Lower leg skin (tissue), 3 donors: ENCODE measurements at regions not wholly inside any gene's neighbourhood (a gene's known extent, or its start where the extent isn't known, plus 50 kb on each side); places are given as distances from the start of the nearest gene placed in this dataset.

ENCODE experiments used
- POLR2A ChIP-seq, 2 donors: fragments of 450-650 bp; IDR thresholded peaks; one replicate each; pipeline ENCODE4 v1.6.1; 2016 to 2017; ENCODE audit warnings: antibody characterized with exemption in 2 of 2, mild to moderate bottlenecking in 1 of 2, moderate library complexity in 1 of 2
- TF ChIP-seq, protein P1 (sequence below), 3 donors: fragments of 450-650 bp; IDR thresholded peaks; one replicate each; pipeline ENCODE4 v1.5.1; 2016; ENCODE audit warnings: antibody characterized with exemption in 3 of 3, mild to moderate bottlenecking in 3 of 3, moderate library complexity in 2 of 3

DNA sequence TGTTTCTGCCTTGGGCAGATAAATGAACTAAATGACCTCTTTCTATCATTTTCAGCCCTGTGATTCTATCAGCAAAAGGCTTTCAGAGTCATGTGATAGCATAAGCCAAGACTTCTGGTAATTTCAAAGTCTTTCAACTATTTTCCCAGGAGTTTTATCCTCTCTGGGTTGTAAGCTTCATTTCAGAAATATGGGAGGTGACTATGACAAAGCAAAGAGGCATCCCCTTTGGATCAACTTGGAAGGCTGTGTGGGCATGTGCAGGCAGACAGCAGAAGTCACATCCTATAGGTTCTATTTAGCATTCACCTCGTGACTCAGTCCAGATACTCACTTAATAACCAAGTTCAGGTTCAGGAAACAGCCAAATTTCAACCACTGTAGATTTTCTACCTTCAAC, 149.0 kb upstream of the FST start:
- TF ChIP-seq, protein P1, sequence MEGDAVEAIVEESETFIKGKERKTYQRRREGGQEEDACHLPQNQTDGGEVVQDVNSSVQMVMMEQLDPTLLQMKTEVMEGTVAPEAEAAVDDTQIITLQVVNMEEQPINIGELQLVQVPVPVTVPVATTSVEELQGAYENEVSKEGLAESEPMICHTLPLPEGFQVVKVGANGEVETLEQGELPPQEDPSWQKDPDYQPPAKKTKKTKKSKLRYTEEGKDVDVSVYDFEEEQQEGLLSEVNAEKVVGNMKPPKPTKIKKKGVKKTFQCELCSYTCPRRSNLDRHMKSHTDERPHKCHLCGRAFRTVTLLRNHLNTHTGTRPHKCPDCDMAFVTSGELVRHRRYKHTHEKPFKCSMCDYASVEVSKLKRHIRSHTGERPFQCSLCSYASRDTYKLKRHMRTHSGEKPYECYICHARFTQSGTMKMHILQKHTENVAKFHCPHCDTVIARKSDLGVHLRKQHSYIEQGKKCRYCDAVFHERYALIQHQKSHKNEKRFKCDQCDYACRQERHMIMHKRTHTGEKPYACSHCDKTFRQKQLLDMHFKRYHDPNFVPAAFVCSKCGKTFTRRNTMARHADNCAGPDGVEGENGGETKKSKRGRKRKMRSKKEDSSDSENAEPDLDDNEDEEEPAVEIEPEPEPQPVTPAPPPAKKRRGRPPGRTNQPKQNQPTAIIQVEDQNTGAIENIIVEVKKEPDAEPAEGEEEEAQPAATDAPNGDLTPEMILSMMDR (IDR thresholded peaks at IDR 0.05), result no peak
- no peak for TF ChIP-seq POLR2A (IDR thresholded peaks at IDR 0.05)
